ENCODE measurements at regions not wholly inside any gene's neighbourhood (a gene's known extent, or its start where the extent isn't known, plus 50 kb on each side); places are given as distances from the start of the nearest gene placed in this dataset.

- TF ChIP-seq POLR2A (IDR thresholded peaks at IDR 0.05) (no peak), CTCF (IDR thresholded peaks at IDR 0.05) (no peak)
Observed at GRCh38 chr7:119515962-119516361, 757.0 kb upstream of the KCND2 start.

Data from tibial nerve (tissue), 3 donors.